AG09309 (cell line): ENCODE measurements at regions not wholly inside any gene's neighbourhood (a gene's known extent, or its start where the extent isn't known, plus 50 kb on each side); places are given as distances from the start of the nearest gene placed in this dataset.

Experiments
- DNase-seq: peaks from one replicate; pipeline ENCODE4 v3.0.0-alpha.2; 2010; ENCODE audit warnings: low read depth
- H3K4me3 ChIP-seq: 2 replicates; pipeline ENCODE4 v1.5.1; 2011; ENCODE audit warnings: mild to moderate bottlenecking, low read depth, low read length, moderate library complexity; ENCODE audit not compliant: control insufficient read depth
- TF ChIP-seq, protein P1 (sequence below): IDR thresholded peaks from 2 replicates; pipeline ENCODE4 v1.5.1; 2011; ENCODE audit warnings: mild to moderate bottlenecking, low read depth, low read length, inconsistent platforms; ENCODE audit not compliant: insufficient read depth, control insufficient read depth; ENCODE audit errors: missing control alignments

DNA sequence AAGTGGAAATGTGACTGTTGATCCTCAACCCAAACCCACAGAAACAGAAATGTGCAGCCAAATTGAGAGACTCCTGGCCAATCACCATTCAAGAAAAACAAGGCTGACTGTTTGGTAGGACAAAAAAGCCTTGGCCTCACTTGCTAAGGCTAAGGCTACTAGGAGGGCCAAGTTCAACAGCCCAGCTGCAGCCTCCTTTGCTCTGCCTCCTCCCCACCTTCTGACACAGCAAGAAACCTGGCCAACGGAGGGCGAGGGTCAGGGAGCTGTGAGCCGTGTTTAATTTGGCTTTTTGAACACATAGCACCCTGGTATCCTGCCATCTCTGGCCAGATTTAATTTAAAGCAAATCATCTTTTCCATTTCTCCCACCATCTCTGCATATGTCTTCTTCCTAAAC is 165.8 kb upstream of the RAB4A start:
- no peak overlapping the region for H3K4me3 ChIP-seq
- DNase-seq, result no peak
- TF ChIP-seq, protein P1, sequence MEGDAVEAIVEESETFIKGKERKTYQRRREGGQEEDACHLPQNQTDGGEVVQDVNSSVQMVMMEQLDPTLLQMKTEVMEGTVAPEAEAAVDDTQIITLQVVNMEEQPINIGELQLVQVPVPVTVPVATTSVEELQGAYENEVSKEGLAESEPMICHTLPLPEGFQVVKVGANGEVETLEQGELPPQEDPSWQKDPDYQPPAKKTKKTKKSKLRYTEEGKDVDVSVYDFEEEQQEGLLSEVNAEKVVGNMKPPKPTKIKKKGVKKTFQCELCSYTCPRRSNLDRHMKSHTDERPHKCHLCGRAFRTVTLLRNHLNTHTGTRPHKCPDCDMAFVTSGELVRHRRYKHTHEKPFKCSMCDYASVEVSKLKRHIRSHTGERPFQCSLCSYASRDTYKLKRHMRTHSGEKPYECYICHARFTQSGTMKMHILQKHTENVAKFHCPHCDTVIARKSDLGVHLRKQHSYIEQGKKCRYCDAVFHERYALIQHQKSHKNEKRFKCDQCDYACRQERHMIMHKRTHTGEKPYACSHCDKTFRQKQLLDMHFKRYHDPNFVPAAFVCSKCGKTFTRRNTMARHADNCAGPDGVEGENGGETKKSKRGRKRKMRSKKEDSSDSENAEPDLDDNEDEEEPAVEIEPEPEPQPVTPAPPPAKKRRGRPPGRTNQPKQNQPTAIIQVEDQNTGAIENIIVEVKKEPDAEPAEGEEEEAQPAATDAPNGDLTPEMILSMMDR, result no peak

DNA sequence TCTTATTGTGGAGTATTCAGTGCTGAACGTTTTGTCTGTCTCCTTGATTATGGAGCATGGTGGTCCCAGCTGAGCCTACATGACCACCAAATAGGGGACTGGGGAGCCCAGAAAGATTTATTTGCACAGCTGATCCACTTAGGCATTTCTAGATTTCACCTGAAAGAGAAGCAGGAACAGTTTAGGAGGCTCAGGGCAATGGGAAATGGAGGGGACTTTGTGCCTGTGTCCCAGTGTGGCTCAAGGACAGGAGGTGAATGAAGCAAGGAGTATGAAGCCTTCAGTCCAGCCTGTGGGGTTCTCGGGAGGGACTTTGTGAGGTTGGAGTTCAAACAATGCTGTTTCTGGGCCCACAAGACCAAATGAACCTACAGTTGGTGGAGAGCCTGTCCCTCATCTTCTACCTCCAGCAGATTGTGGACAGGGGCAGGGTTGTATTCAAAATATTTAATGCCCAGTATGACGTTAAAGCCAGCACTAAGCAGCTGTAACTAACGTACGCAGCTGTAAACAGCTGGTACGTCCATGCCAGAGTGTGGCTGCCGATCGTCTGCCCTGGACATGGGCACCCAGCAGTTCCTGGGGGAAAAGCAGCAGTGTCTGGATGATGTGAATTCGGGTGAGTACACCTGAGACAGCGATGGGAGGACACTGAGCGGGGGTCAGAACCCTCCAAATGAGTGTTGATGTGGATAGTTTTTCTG is 164.9 kb upstream of the RAB4A start:
- no peak for DNase-seq
- H3K4me3 ChIP-seq, result no peak overlapping the region
- TF ChIP-seq, protein P1, result no peak

DNA sequence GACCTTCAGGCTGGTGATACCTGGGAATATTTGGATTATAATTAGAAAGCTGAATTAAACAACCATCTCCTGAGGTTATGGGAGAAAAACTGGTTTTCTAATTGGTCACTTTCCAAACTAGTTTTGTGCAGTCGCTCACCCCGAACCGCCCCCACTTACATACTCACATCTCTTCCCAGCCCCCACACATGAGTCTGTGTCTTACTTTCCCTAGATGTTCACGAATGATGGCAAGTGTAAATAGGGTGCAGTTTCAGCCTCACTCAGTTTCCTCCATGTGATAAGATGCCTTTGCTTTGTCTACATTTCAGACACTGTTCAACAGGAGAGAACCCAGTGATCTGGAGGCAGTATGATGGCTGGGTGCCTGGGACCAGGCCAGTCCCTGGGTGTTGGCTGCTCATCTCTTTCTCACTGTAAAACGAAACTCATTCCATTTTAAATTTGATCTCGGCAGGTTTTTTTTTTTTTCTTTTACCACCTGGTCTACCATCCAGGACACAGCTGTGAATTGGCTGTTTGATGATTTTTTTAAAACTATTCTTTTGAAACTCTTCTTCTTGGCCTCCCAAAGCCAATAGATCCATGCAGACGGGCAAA is 164.3 kb upstream of the RAB4A start:
- TF ChIP-seq, protein P1, result no peak
- H3K4me3 ChIP-seq, result no peak overlapping the region
- DNase-seq, result no peak

DNA sequence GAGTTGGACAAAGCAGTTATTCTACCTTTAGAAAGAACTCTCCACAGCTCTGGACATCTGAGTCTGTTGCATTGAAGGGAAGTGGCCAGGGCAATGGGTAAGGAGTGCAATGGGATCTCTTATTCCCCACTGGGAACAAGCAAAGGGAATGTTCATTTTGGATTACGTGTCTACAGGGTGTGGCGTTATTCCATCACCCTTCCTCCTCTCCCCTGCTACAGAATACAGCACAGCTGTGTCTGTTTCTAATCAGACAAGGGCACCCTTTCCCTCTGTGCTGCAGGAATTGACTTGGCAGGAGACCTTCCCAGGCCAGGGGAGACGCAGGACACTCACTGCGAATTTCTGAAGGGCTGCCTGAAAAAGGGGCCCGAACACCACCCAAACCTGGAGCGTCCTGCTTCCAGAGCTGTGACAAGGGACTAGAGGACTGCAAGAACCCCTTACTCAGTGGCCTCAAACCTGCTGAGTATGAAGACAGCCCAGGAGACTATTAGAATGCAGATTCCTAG is 163.6 kb upstream of the RAB4A start:
- no peak overlapping the region for H3K4me3 ChIP-seq
- DNase-seq, result no peak
- TF ChIP-seq, protein P1, result no peak

DNA sequence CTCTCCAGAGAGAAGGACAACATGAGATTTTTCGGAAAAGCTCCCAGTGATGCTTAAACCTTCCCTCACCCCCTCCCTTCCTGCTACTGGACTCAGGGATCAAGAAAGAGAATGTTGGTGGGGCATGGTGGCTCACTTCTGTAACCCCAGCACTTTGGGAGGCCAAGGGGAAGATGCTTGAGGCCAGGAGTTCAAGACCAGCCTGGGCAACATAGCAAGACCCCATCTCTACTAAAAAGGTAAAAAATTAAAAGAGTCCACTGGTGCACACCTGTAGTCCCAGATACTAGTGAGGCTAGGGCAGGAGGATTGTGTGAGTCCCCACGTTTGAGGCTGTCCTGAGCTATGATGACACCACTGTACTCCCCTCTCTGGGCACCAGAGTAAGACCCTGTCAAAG is 162.9 kb upstream of the RAB4A start:
- TF ChIP-seq, protein P1, result no peak
- DNase-seq, result no peak
- H3K4me3 ChIP-seq, result no peak overlapping the region

DNA sequence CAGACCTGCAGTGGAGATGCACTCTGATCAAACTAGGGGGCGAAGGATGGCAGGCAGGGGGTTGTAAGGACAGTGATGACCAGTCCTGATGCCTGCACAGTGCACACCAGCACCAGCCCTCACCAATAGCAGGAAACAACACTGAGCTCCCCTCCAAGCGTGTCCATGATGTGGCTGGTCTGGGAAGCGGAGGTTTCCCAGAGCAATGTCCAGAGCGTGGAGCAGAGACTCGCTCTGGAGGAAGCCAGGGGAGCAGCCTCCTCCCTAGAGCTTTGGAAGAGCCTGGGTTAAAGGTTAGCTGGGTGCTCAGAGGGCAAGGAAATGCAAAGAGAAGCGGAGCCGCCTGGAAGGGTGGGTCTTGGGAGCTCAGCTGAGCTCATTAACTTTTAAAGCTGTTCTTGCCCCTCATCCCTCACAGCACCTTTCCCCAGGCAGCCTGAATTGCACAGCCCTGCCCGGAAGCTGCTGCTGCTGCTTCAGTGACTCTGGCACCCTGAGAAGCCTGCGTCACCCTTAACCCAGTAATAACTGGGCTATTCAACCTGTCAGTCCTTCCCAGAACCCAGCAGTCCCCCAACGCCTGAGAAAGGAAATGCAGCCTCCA is 162.2 kb upstream of the RAB4A start:
- no peak overlapping the region for H3K4me3 ChIP-seq
- TF ChIP-seq, protein P1, result no peak
- no peak for DNase-seq
